ENCODE measurements at regions not wholly inside any gene's neighbourhood (a gene's known extent, or its start where the extent isn't known, plus 50 kb on each side); places are given as distances from the start of the nearest gene placed in this dataset.

GRCh38 chr9:93815135-93815534 is 140.0 kb downstream of the BARX1 start:
- no peak overlapping the region for H3K27ac ChIP-seq
- no peak for TF ChIP-seq CTCF (conservative IDR thresholded peaks at IDR 0.05)

- no peak overlapping the region for H3K27ac ChIP-seq
- TF ChIP-seq CTCF (conservative IDR thresholded peaks at IDR 0.05), result peak; percentile 51
Observed at GRCh38 chr9:93814077-93814956, 140.8 kb downstream of the BARX1 start.

- no peak for TF ChIP-seq CTCF (conservative IDR thresholded peaks at IDR 0.05)
- no peak overlapping the region for H3K27ac ChIP-seq
Observed at GRCh38 chr9:93813221-93814076, 141.7 kb downstream of the BARX1 start.

GRCh38 chr9:93812410-93812668 is 142.8 kb downstream of the BARX1 start:
- TF ChIP-seq CTCF (conservative IDR thresholded peaks at IDR 0.05), result no peak

GRCh38 chr9:93810028-93810971 is 144.9 kb downstream of the BARX1 start:
- H3K27ac ChIP-seq, result no peak overlapping the region
- TF ChIP-seq CTCF (conservative IDR thresholded peaks at IDR 0.05), result no peak

More at GRCh38 chr9:93812410-93812668, 142.8 kb downstream of the BARX1 start:
- no peak overlapping the region for H3K27ac ChIP-seq

- no peak for TF ChIP-seq CTCF (conservative IDR thresholded peaks at IDR 0.05)
- no peak overlapping the region for H3K27ac ChIP-seq
Observed at GRCh38 chr9:93809204-93809940, 145.8 kb downstream of the BARX1 start.

All from VCaP (cell line).